DOHH2 (cell line): ENCODE measurements at regions not wholly inside any gene's neighbourhood (a gene's known extent, or its start where the extent isn't known, plus 50 kb on each side); places are given as distances from the start of the nearest gene placed in this dataset.

Experiments
- H3F3A ChIP-seq: fragments of 200-600 bp; sonication (generic), shearing (Covaris generic); 2 replicates; pipeline ENCODE4 v1.6.0; 2016; ENCODE audit warnings: antibody characterized with exemption, mild to moderate bottlenecking; ENCODE audit not compliant: control insufficient read depth, insufficient read depth
- H3K27ac ChIP-seq: fragments of 200-600 bp; sonication (generic); 2 replicates; pipeline ENCODE4 v1.5.1; 2014; ENCODE audit warnings: low read depth, mild to moderate bottlenecking, low read length, moderate library complexity
- H3K27me3 ChIP-seq: fragments of 200-600 bp; sonication (generic); 2 replicates; pipeline ENCODE4 v1.6.1; 2014; ENCODE audit warnings: mild to moderate bottlenecking, low read length, mixed read lengths; ENCODE audit not compliant: control insufficient read depth
- H3K36me3 ChIP-seq: fragments of 200-600 bp; sonication (generic); 2 replicates; pipeline ENCODE4 v1.6.1; 2014; ENCODE audit warnings: mild to moderate bottlenecking, low read length, moderate library complexity, mixed read lengths; ENCODE audit not compliant: control insufficient read depth
- H3K4me1 ChIP-seq: fragments of 200-600 bp; sonication (generic); 2 replicates; pipeline ENCODE4 v1.6.1; 2014; ENCODE audit warnings: mild to moderate bottlenecking, low read length, mixed read lengths; ENCODE audit not compliant: control insufficient read depth
- H3K4me2 ChIP-seq: fragments of 200-600 bp; sonication (generic); 2 replicates; pipeline ENCODE4 v1.6.0; 2014; ENCODE audit warnings: mild to moderate bottlenecking, low read length, moderate library complexity
- H3K4me3 ChIP-seq: fragments of 200-600 bp; sonication (generic); 2 replicates; pipeline ENCODE4 v1.5.1; 2014; ENCODE audit warnings: mild to moderate bottlenecking, low read length, mixed read lengths
- H3K79me2 ChIP-seq: fragments of 200-600 bp; sonication (generic); 2 replicates; pipeline ENCODE4 v1.6.1; 2014; ENCODE audit warnings: mild to moderate bottlenecking, low read length, mixed read lengths; ENCODE audit not compliant: control insufficient read depth
- H3K9me2 ChIP-seq: fragments of 200-600 bp; sonication (generic); replicated peaks from 2 replicates; pipeline ENCODE4 v1.6.1; 2014; ENCODE audit warnings: mild to moderate bottlenecking, low read length, mixed read lengths; ENCODE audit not compliant: control insufficient read depth
- H3K9me3 ChIP-seq: fragments of 200-600 bp; sonication (generic); 2 replicates; pipeline ENCODE4 v1.6.1; 2014; ENCODE audit warnings: antibody characterized with exemption, low read length, mixed read lengths; ENCODE audit not compliant: control insufficient read depth, insufficient read depth
- H4K20me1 ChIP-seq: fragments of 200-600 bp; sonication (generic); 2 replicates; pipeline ENCODE4 v1.6.0; 2014; ENCODE audit warnings: low read depth, mild to moderate bottlenecking, antibody characterized with exemption, low read length, moderate library complexity; ENCODE audit not compliant: control insufficient read depth, insufficient read depth
- CTCF ChIP-seq: fragments of 200-600 bp; sonication (generic); IDR thresholded peaks from one replicate; pipeline ENCODE4 v1.5.1; 2014; ENCODE audit warnings: antibody characterized with exemption, mild to moderate bottlenecking, low read depth, low read length; ENCODE audit not compliant: poor library complexity, severe bottlenecking
- EZH2phosphoT487 ChIP-seq: fragments of 200-600 bp; sonication (generic); IDR thresholded peaks from 2 replicates; pipeline ENCODE4 v1.6.1; 2017; ENCODE audit warnings: borderline replicate concordance, mild to moderate bottlenecking, antibody characterized with exemption, low read length, moderate library complexity, mixed read lengths

DNA sequence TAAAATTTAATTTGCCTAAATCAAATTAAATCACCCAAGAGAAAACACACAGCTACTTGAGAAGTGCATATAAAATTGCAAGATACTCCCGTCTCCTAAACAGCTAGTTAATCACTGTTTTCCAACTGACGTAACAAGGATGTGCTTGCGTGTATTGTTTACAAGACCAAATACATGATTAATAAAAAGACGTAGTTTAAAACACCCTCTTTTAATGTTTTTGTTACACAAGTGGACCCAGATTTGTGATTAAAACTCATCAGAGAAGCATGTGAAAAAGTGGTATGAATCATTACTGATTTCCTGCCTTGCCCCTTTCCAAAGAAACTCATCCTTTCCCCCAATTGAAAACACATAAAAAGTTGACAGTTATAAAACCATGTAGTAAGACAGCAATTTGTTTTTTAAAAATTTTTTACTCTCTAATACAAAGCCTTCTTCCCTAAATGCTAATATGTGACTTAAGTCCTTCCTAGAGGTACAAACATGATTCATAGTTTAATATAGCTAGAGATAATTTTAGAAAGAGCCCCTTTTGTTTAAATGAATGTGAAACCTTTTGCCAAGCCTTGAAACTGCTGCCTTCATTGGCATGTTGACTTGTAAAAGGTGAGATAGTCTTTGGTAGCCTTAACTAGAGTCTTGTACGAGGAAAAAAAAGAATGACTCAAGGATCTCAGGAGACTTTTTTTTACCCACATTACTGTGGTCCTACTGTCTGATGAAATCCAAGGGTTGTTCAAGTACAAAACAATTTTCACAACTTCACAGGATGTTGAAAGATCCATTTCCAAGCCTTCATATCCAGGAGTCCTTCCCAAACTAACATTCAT lies 61.4 kb upstream of the FST start:
- no peaks in the 10 kb centered on the region for H3K27me3 ChIP-seq
- no peaks in the 10 kb centered on the region for H3K9me2 ChIP-seq
- no peaks in the 10 kb centered on the region for H3K36me3 ChIP-seq
- TF ChIP-seq EZH2phosphoT487, result no peak
- no peak for TF ChIP-seq CTCF
- H3K9me3 ChIP-seq, result no peaks in the 10 kb centered on the region
- no peaks in the 10 kb centered on the region for H3K4me1 ChIP-seq
- H3K79me2 ChIP-seq, result no peaks in the 10 kb centered on the region
- no peak overlapping the region for H3K4me3 ChIP-seq
- H3K27ac ChIP-seq, result no peak overlapping the region
- no peak overlapping the region for H3K4me2 ChIP-seq
- H4K20me1 ChIP-seq, result no peaks in the 10 kb centered on the region
- H3F3A ChIP-seq, result no peaks in the 10 kb centered on the region

DNA sequence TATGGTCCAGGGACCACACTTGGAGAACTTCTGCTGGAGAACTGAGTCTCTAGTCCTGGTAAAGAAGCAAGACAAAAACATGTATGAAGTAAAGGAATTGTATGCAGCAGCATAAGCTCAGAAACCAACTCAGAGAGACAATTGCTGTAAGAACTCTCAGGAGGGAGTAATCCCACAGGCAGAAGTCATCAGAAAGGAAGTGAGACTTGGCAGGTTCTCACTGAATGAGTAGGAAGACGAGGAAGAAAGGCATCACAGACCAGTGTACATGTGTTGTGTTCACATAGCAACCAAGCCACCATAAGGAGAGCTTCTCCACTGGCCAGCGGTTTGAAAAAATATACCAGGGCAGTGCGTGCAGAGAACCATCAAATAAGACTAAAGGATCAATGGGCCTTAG lies 57.9 kb upstream of the FST start:
- no peak overlapping the region for H3K4me3 ChIP-seq
- H3K27ac ChIP-seq, result no peak overlapping the region
- no peaks in the 10 kb centered on the region for H3K36me3 ChIP-seq
- no peak overlapping the region for H3K4me2 ChIP-seq
- no peaks in the 10 kb centered on the region for H3K27me3 ChIP-seq
- H3K9me3 ChIP-seq, result no peaks in the 10 kb centered on the region
- no peaks in the 10 kb centered on the region for H3F3A ChIP-seq
- no peaks in the 10 kb centered on the region for H3K79me2 ChIP-seq
- no peaks in the 10 kb centered on the region for H3K9me2 ChIP-seq
- H3K4me1 ChIP-seq, result no peaks in the 10 kb centered on the region
- TF ChIP-seq EZH2phosphoT487 (no peak), CTCF (no peak)
- H4K20me1 ChIP-seq, result no peaks in the 10 kb centered on the region

DNA sequence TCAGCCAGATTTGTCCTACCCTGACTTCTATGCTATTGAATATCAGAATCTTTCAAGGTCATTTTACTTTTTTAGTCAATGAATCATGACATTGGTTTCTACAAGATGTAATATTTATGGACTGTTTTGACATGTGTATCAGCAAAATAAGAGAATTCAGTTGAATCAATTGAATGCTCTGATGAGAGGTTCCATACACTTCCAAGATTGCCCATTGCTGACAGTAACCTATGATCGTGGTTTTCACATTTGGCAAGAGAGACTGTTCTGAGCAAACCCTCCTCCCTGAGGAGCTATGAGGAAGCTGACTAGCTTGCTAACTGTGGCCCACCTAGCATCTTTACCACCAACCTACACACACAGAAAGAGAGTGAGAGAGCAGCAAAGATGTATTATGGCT lies 56.7 kb upstream of the FST start:
- Histone ChIP-seq H3K27ac (no peak overlapping the region), H3K79me2 (no peaks in the 10 kb centered on the region), H3K36me3 (no peaks in the 10 kb centered on the region), H4K20me1 (no peaks in the 10 kb centered on the region), H3K4me2 (no peak overlapping the region), H3F3A (no peaks in the 10 kb centered on the region), H3K9me3 (no peaks in the 10 kb centered on the region), H3K4me1 (no peaks in the 10 kb centered on the region), H3K4me3 (no peak overlapping the region), H3K27me3 (no peaks in the 10 kb centered on the region), H3K9me2 (no peaks in the 10 kb centered on the region)
- TF ChIP-seq CTCF (no peak), EZH2phosphoT487 (no peak)
